ENCODE measurements at regions not wholly inside any gene's neighbourhood (a gene's known extent, or its start where the extent isn't known, plus 50 kb on each side); places are given as distances from the start of the nearest gene placed in this dataset.

- intact Hi-C loops (cut with DNase I): no loop called here
- WGBS, 3 donors: 64 to 74% (median 72%) methylated on average over 3 of the region's 3 CpGs
- no peak for TF ChIP-seq CTCF (IDR thresholded peaks at IDR 0.05)
Measured at GRCh38 chr4:89551191-89551590, 243.6 kb upstream of the GPRIN3 start.

GRCh38 chr4:89549907-89550306, 242.3 kb upstream of the GPRIN3 start:
- intact Hi-C loops (cut with DNase I): no loop called here
- ATAC-seq: no peak

More at GRCh38 chr4:89551191-89551590, 243.6 kb upstream of the GPRIN3 start:
- no peaks in the 10 kb centered on the region for H3K9me3 ChIP-seq
- DNase-seq: no peak
- no peak overlapping the region for H3K27ac ChIP-seq
- no peak for ATAC-seq
- no peak overlapping the region for H3K4me3 ChIP-seq
- no peaks in the 10 kb centered on the region for H3K36me3 ChIP-seq (ENCODE audit: insufficient read depth in 1 of 2, low read depth in 1 of 2)
- H3K27me3 ChIP-seq (ENCODE audit: insufficient read depth in 3 of 3, low read length in 2 of 3): no peaks in the 10 kb centered on the region
- no peaks in the 10 kb centered on the region for H3K4me1 ChIP-seq

GRCh38 chr4:89545315-89545714, 237.7 kb upstream of the GPRIN3 start:
- DNase-seq (no peak), ATAC-seq (no peak)
- no peaks in the 10 kb centered on the region for H3K9me3 ChIP-seq
- no peak overlapping the region for H3K4me3 ChIP-seq
- WGBS, 3 donors: 87 to 92% (median 91%) methylated on average over 1 of the region's 1 CpG
- no peaks in the 10 kb centered on the region for H3K36me3 ChIP-seq (ENCODE audit: insufficient read depth in 1 of 2, low read depth in 1 of 2)
- TF ChIP-seq CTCF (IDR thresholded peaks at IDR 0.05): no peak
- intact Hi-C loops (cut with DNase I): no loop called here
- H3K27ac ChIP-seq: no peak overlapping the region
- H3K4me1 ChIP-seq: no peaks in the 10 kb centered on the region
- no peaks in the 10 kb centered on the region for H3K27me3 ChIP-seq (ENCODE audit: insufficient read depth in 3 of 3, low read length in 2 of 3)

More at GRCh38 chr4:89549907-89550306, 242.3 kb upstream of the GPRIN3 start:
- H3K27ac ChIP-seq: no peak overlapping the region
- H3K36me3 ChIP-seq (ENCODE audit: insufficient read depth in 1 of 2, low read depth in 1 of 2): no peaks in the 10 kb centered on the region
- no peaks in the 10 kb centered on the region for H3K4me1 ChIP-seq
- no peak for TF ChIP-seq CTCF (IDR thresholded peaks at IDR 0.05)
- WGBS, 3 donors: 60 to 75% (median 72%) methylated on average over 1 of the region's 1 CpG
- H3K4me3 ChIP-seq: no peak overlapping the region
- H3K27me3 ChIP-seq (ENCODE audit: insufficient read depth in 3 of 3, low read length in 2 of 3): no peaks in the 10 kb centered on the region
- DNase-seq: no peak
- H3K9me3 ChIP-seq: no peaks in the 10 kb centered on the region

GRCh38 chr4:89541998-89542397, 234.4 kb upstream of the GPRIN3 start:
- H3K36me3 ChIP-seq (ENCODE audit: insufficient read depth in 1 of 2, low read depth in 1 of 2): no peaks in the 10 kb centered on the region
- intact Hi-C loops (cut with DNase I): no loop called here

More at GRCh38 chr4:89541998-89542397, 234.4 kb upstream of the GPRIN3 start:
- Histone ChIP-seq H3K4me3 (no peak overlapping the region), H3K9me3 (no peaks in the 10 kb centered on the region), H3K4me1 (no peaks in the 10 kb centered on the region), H3K27me3 (ENCODE audit: insufficient read depth in 3 of 3, low read length in 2 of 3) (no peaks in the 10 kb centered on the region), H3K27ac (no peak overlapping the region)
- no peak for TF ChIP-seq CTCF (IDR thresholded peaks at IDR 0.05)
- ATAC-seq (no peak), DNase-seq (no peak)
